ENCODE measurements at regions not wholly inside any gene's neighbourhood (a gene's known extent, or its start where the extent isn't known, plus 50 kb on each side); places are given as distances from the start of the nearest gene placed in this dataset.

- Histone ChIP-seq H3K4me3 (no peak overlapping the region), H4K20me1 (no peaks in the 10 kb centered on the region), H3K27ac (no peak overlapping the region), H3K9ac (no peak overlapping the region), H3K9me3 (no peaks in the 10 kb centered on the region), H3K4me2 (no peak overlapping the region), H3K27me3 (no peaks in the 10 kb centered on the region), H3K36me3 (no peaks in the 10 kb centered on the region), H3K4me1 (peaks cover 58% of the 10 kb centered on the region)
- TF ChIP-seq Cebpa-rat (IDR thresholded peaks at IDR 0.05): no peak
These were observed 600.9 kb upstream of the MKI67 start for GRCh38 chr10:128727114-128727513.

GRCh38 chr10:128729910-128730420 lies 603.7 kb upstream of the MKI67 start:
- TF ChIP-seq Cebpa-rat (IDR thresholded peaks at IDR 0.05): no peak
- no peak overlapping the region for H3K4me3 ChIP-seq
- H3K4me2 ChIP-seq: peak overlapping the region; percentile 72
- no peaks in the 10 kb centered on the region for H3K27me3 ChIP-seq
- no peaks in the 10 kb centered on the region for H3K9me3 ChIP-seq
- no peaks in the 10 kb centered on the region for H4K20me1 ChIP-seq
- H3K27ac ChIP-seq: peak overlapping the region; percentile 5; the same call in 1 of the 2 replicates
- H3K4me1 ChIP-seq: peaks cover 53% of the 10 kb centered on the region
- H3K9ac ChIP-seq: no peak overlapping the region
- H3K36me3 ChIP-seq: no peaks in the 10 kb centered on the region

- H3K4me1 ChIP-seq: peaks cover 56% of the 10 kb centered on the region
- no peaks in the 10 kb centered on the region for H4K20me1 ChIP-seq
- TF ChIP-seq Cebpa-rat (IDR thresholded peaks at IDR 0.05): no peak
- H3K27ac ChIP-seq: no peak overlapping the region
- H3K4me3 ChIP-seq: no peak overlapping the region
- no peak overlapping the region for H3K4me2 ChIP-seq
- H3K27me3 ChIP-seq: no peaks in the 10 kb centered on the region
- H3K9me3 ChIP-seq: no peaks in the 10 kb centered on the region
- H3K9ac ChIP-seq: no peak overlapping the region
- H3K36me3 ChIP-seq: no peaks in the 10 kb centered on the region
These were observed 604.7 kb upstream of the MKI67 start for GRCh38 chr10:128730922-128731321.

- Histone ChIP-seq H4K20me1 (no peaks in the 10 kb centered on the region), H3K4me1 (peaks cover 56% of the 10 kb centered on the region), H3K9ac (no peak overlapping the region), H3K4me2 (peak overlapping the region; percentile 64), H3K27ac (no peak overlapping the region), H3K36me3 (no peaks in the 10 kb centered on the region), H3K9me3 (no peaks in the 10 kb centered on the region), H3K27me3 (no peaks in the 10 kb centered on the region), H3K4me3 (no peak overlapping the region)
- no peak for TF ChIP-seq Cebpa-rat (IDR thresholded peaks at IDR 0.05)
These were observed 607.9 kb upstream of the MKI67 start for GRCh38 chr10:128734161-128734560.

- H3K27ac ChIP-seq: no peak overlapping the region
- no peaks in the 10 kb centered on the region for H3K27me3 ChIP-seq
- TF ChIP-seq Cebpa-rat (IDR thresholded peaks at IDR 0.05): no peak
- no peaks in the 10 kb centered on the region for H4K20me1 ChIP-seq
- H3K4me3 ChIP-seq: no peak overlapping the region
- no peaks in the 10 kb centered on the region for H3K9me3 ChIP-seq
- peak overlapping the region; percentile 64 for H3K4me2 ChIP-seq
- no peaks in the 10 kb centered on the region for H3K36me3 ChIP-seq
- no peak overlapping the region for H3K9ac ChIP-seq
- H3K4me1 ChIP-seq: peaks cover 50% of the 10 kb centered on the region
These were observed 608.5 kb upstream of the MKI67 start for GRCh38 chr10:128734734-128735133.

- H3K9me3 ChIP-seq: no peaks in the 10 kb centered on the region
- H3K27me3 ChIP-seq: no peaks in the 10 kb centered on the region
- H3K9ac ChIP-seq: no peak overlapping the region
- no peak overlapping the region for H3K4me3 ChIP-seq
- H3K27ac ChIP-seq: no peak overlapping the region
- TF ChIP-seq Cebpa-rat (IDR thresholded peaks at IDR 0.05): no peak
- no peaks in the 10 kb centered on the region for H4K20me1 ChIP-seq
- H3K4me2 ChIP-seq: peak overlapping the region; percentile 64
- H3K36me3 ChIP-seq: no peaks in the 10 kb centered on the region
- peaks cover 41% of the 10 kb centered on the region for H3K4me1 ChIP-seq
These were observed 609.8 kb upstream of the MKI67 start for GRCh38 chr10:128735996-128736395.

- no peaks in the 10 kb centered on the region for H3K36me3 ChIP-seq
- no peak overlapping the region for H3K9ac ChIP-seq
- H3K4me1 ChIP-seq: peaks cover 32% of the 10 kb centered on the region
- H3K27ac ChIP-seq: no peak overlapping the region
- no peak for TF ChIP-seq Cebpa-rat (IDR thresholded peaks at IDR 0.05)
- H3K4me2 ChIP-seq: no peak overlapping the region
- H3K4me3 ChIP-seq: no peak overlapping the region
- no peaks in the 10 kb centered on the region for H3K27me3 ChIP-seq
- H4K20me1 ChIP-seq: no peaks in the 10 kb centered on the region
- no peaks in the 10 kb centered on the region for H3K9me3 ChIP-seq
These were observed 612.2 kb upstream of the MKI67 start for GRCh38 chr10:128738386-128738915.

- no peak for TF ChIP-seq Cebpa-rat (IDR thresholded peaks at IDR 0.05)
- peaks cover 18% of the 10 kb centered on the region for H3K4me1 ChIP-seq
- H3K9ac ChIP-seq: no peak overlapping the region
- H3K36me3 ChIP-seq: no peaks in the 10 kb centered on the region
- no peaks in the 10 kb centered on the region for H3K27me3 ChIP-seq
- H4K20me1 ChIP-seq: no peaks in the 10 kb centered on the region
- no peak overlapping the region for H3K4me3 ChIP-seq
- no peaks in the 10 kb centered on the region for H3K9me3 ChIP-seq
- no peak overlapping the region for H3K4me2 ChIP-seq
- no peak overlapping the region for H3K27ac ChIP-seq
These were observed 613.7 kb upstream of the MKI67 start for GRCh38 chr10:128739930-128740329.

GRCh38 chr10:128741180-128741579 lies 615.0 kb upstream of the MKI67 start:
- H3K9me3 ChIP-seq: no peaks in the 10 kb centered on the region
- H3K27ac ChIP-seq: no peak overlapping the region
- H3K4me3 ChIP-seq: no peak overlapping the region
- H4K20me1 ChIP-seq: no peaks in the 10 kb centered on the region
- TF ChIP-seq Cebpa-rat (IDR thresholded peaks at IDR 0.05): no peak
- no peak overlapping the region for H3K9ac ChIP-seq
- H3K27me3 ChIP-seq: no peaks in the 10 kb centered on the region
- H3K36me3 ChIP-seq: no peaks in the 10 kb centered on the region
- H3K4me1 ChIP-seq: peaks cover 5% of the 10 kb centered on the region
- no peak overlapping the region for H3K4me2 ChIP-seq

- no peak for TF ChIP-seq Cebpa-rat (IDR thresholded peaks at IDR 0.05)
- Histone ChIP-seq H3K36me3 (no peaks in the 10 kb centered on the region), H3K4me3 (no peak overlapping the region), H3K9me3 (no peaks in the 10 kb centered on the region), H3K27me3 (no peaks in the 10 kb centered on the region), H4K20me1 (no peaks in the 10 kb centered on the region), H3K4me1 (0 out of 2 replicates have a peak, but pooled peaks cover under 1% of the 10 kb centered on the region), H3K27ac (no peak overlapping the region), H3K9ac (no peak overlapping the region), H3K4me2 (no peak overlapping the region)
These were observed 615.5 kb upstream of the MKI67 start for GRCh38 chr10:128741680-128742079.

- Histone ChIP-seq H4K20me1 (no peaks in the 10 kb centered on the region), H3K4me3 (no peak overlapping the region), H3K4me1 (no peaks in the 10 kb centered on the region), H3K36me3 (no peaks in the 10 kb centered on the region), H3K4me2 (no peak overlapping the region), H3K27me3 (no peaks in the 10 kb centered on the region), H3K9ac (no peak overlapping the region), H3K27ac (no peak overlapping the region), H3K9me3 (no peaks in the 10 kb centered on the region)
- no peak for TF ChIP-seq Cebpa-rat (IDR thresholded peaks at IDR 0.05)
These were observed 617.9 kb upstream of the MKI67 start for GRCh38 chr10:128744092-128744491.
